Fibroblast of lung (primary cell): ENCODE measurements at regions not wholly inside any gene's neighbourhood (a gene's known extent, or its start where the extent isn't known, plus 50 kb on each side); places are given as distances from the start of the nearest gene placed in this dataset.

ENCODE experiments used
- DNase-seq, 2 donors: peaks; one replicate each; pipeline versions ENCODE4 v3.0.0 to v3.0.0-alpha.2; 2010; ENCODE audit warnings: low read depth in 2 of 2
- H2AFZ ChIP-seq: 2 replicates; pipeline ENCODE4 v1.5.1; 2012; ENCODE audit warnings: low read length, control low read depth, inconsistent platforms
- H3K27ac ChIP-seq: 2 replicates; pipeline ENCODE4 v1.5.1; 2011; ENCODE audit warnings: low read length, control low read depth; ENCODE audit not compliant: insufficient read depth
- H3K27me3 ChIP-seq: 2 replicates; pipeline ENCODE4 v1.5.1; 2011; ENCODE audit warnings: mild to moderate bottlenecking, low read length; ENCODE audit not compliant: control insufficient read depth, insufficient read depth
- H3K36me3 ChIP-seq: 2 replicates; pipeline ENCODE4 v1.5.1; 2011; ENCODE audit warnings: low read length; ENCODE audit not compliant: control insufficient read depth, insufficient read depth
- H3K4me1 ChIP-seq: 2 replicates; pipeline ENCODE4 v1.5.1; 2011; ENCODE audit warnings: low read length; ENCODE audit not compliant: control insufficient read depth, insufficient read depth; ENCODE audit errors: extremely low read depth
- H3K4me2 ChIP-seq: 2 replicates; pipeline ENCODE4 v1.5.1; 2011; ENCODE audit warnings: low read length, control low read depth; ENCODE audit not compliant: insufficient read depth; ENCODE audit errors: extremely low read depth
- H3K4me3 ChIP-seq, 4 experiments: fragments of 200-600 bp in 1 of 4; sonication (generic) in 1 of 4; replicated peaks in 1 of 4; 2 replicates each; pipeline ENCODE4 v1.5.1; 2011 to 2016; ENCODE audit warnings: low read length in 4 of 4, low read depth in 3 of 4, mild to moderate bottlenecking in 3 of 4, control low read depth in 2 of 4, inconsistent platforms in 1 of 4, mixed read lengths in 1 of 4; ENCODE audit not compliant: insufficient read depth in 1 of 4; ENCODE audit errors: control extremely low read depth in 1 of 4
- H3K79me2 ChIP-seq: 2 replicates; pipeline ENCODE4 v1.5.1; 2012; ENCODE audit warnings: mild to moderate bottlenecking, low read length, inconsistent platforms; ENCODE audit not compliant: control insufficient read depth, insufficient read depth
- H3K9ac ChIP-seq: 2 replicates; pipeline ENCODE4 v1.5.1; 2011; ENCODE audit warnings: mild to moderate bottlenecking, low read length, control low read depth; ENCODE audit not compliant: insufficient read depth
- H3K9me3 ChIP-seq: 2 replicates; pipeline ENCODE4 v1.5.1; 2012; ENCODE audit warnings: low read depth, low read length; ENCODE audit not compliant: control insufficient read depth, insufficient read depth
- H4K20me1 ChIP-seq: 2 replicates; pipeline ENCODE4 v1.5.1; 2011; ENCODE audit warnings: low read length; ENCODE audit not compliant: control insufficient read depth, insufficient read depth; ENCODE audit errors: extremely low read depth
- CTCF ChIP-seq, 2 donors: IDR thresholded peaks in 1 of 2; conservative IDR thresholded peaks in 1 of 2; 1 replicate in 1 of 2; 2 replicates in 1 of 2; pipeline ENCODE4 v1.5.1; 2011 to 2012; ENCODE audit warnings: low read length in 2 of 2, control low read depth in 1 of 2, inconsistent platforms in 1 of 2, low read depth in 1 of 2, mild to moderate bottlenecking in 1 of 2
- EZH2 ChIP-seq: IDR thresholded peaks from 2 replicates; pipeline ENCODE4 v1.5.1; 2012; ENCODE audit warnings: low read length, control low read depth, mild to moderate bottlenecking; ENCODE audit errors: missing control alignments

- Histone ChIP-seq H3K4me3 (no peak overlapping the region), H2AFZ (no peak overlapping the region), H3K27ac (no peak overlapping the region), H3K27me3 (no peaks in the 10 kb centered on the region), H4K20me1 (no peaks in the 10 kb centered on the region), H3K4me1 (no peaks in the 10 kb centered on the region), H3K79me2 (no peaks in the 10 kb centered on the region), H3K36me3 (no peaks in the 10 kb centered on the region), H3K4me2 (no peak overlapping the region), H3K9me3 (no peaks in the 10 kb centered on the region), H3K9ac (no peak overlapping the region)
- DNase-seq: no peak
- TF ChIP-seq EZH2 (no peak), CTCF (conservative IDR thresholded peaks at IDR 0.05 in 1 of 2, IDR thresholded peaks at IDR 0.05 in 1 of 2; ENCODE audit: low read depth in 1 of 2, low read length in 2 of 2) (no peak)
Measured at GRCh38 chr4:133637161-133637560, 488.1 kb downstream of the PCDH10 start.

- no peak for DNase-seq
- Histone ChIP-seq H3K4me2 (no peak overlapping the region), H3K4me1 (no peaks in the 10 kb centered on the region), H3K9ac (no peak overlapping the region), H3K27ac (no peak overlapping the region), H3K79me2 (no peaks in the 10 kb centered on the region), H3K9me3 (no peaks in the 10 kb centered on the region), H4K20me1 (no peaks in the 10 kb centered on the region), H3K4me3 (no peak overlapping the region), H3K36me3 (no peaks in the 10 kb centered on the region), H2AFZ (no peak overlapping the region), H3K27me3 (no peaks in the 10 kb centered on the region)
- TF ChIP-seq CTCF (conservative IDR thresholded peaks at IDR 0.05 in 1 of 2, IDR thresholded peaks at IDR 0.05 in 1 of 2; ENCODE audit: low read depth in 1 of 2, low read length in 2 of 2): no peak
- no peak for TF ChIP-seq EZH2
Measured at GRCh38 chr4:133624744-133625143, 475.6 kb downstream of the PCDH10 start.

GRCh38 chr4:133623847-133624246 is 474.8 kb downstream of the PCDH10 start:
- Histone ChIP-seq H3K9ac (no peak overlapping the region), H3K27ac (no peak overlapping the region), H3K9me3 (no peaks in the 10 kb centered on the region), H2AFZ (no peak overlapping the region), H3K4me1 (no peaks in the 10 kb centered on the region), H3K36me3 (no peaks in the 10 kb centered on the region), H3K4me3 (no peak overlapping the region), H3K27me3 (no peaks in the 10 kb centered on the region), H4K20me1 (no peaks in the 10 kb centered on the region), H3K79me2 (no peaks in the 10 kb centered on the region), H3K4me2 (no peak overlapping the region)
- no peak for TF ChIP-seq CTCF (conservative IDR thresholded peaks at IDR 0.05 in 1 of 2, IDR thresholded peaks at IDR 0.05 in 1 of 2; ENCODE audit: low read depth in 1 of 2, low read length in 2 of 2)
- no peak for TF ChIP-seq EZH2
- no peak for DNase-seq
